SK-N-MC (cell line): ENCODE measurements at regions not wholly inside any gene's neighbourhood (a gene's known extent, or its start where the extent isn't known, plus 50 kb on each side); places are given as distances from the start of the nearest gene placed in this dataset.

Experiments used
- EZH2 ChIP-seq: fragments of 200-600 bp; sonication (generic); IDR thresholded peaks from one replicate; pipeline ENCODE4 v1.6.1; 2017; ENCODE audit warnings: antibody characterized with exemption
- FOXP2 ChIP-seq: optimal IDR thresholded peaks from 2 replicates; pipeline ENCODE3; 2011; ENCODE audit warnings: mild to moderate bottlenecking, moderate library complexity; ENCODE audit not compliant: insufficient read depth; ENCODE audit errors: extremely low read length, control extremely low read depth
- POLR2AphosphoS5 ChIP-seq: IDR thresholded peaks from 2 replicates; pipeline ENCODE4 v1.6.1; 2012; ENCODE audit warnings: mild to moderate bottlenecking, low read depth, low read length, borderline replicate concordance

GRCh38 chr11:81004576-81004975, 1563.7 kb upstream of the TENM4 start:
- TF ChIP-seq EZH2 = no peak
- TF ChIP-seq POLR2AphosphoS5 = no peak
- no peak for TF ChIP-seq FOXP2
